Stimulated activated CD4-positive, alpha-beta T cell treated with anti-CD3 and anti-CD28 coated beads, TNF-alpha, amount 100 ng/mL, for 1 hour (primary cell): ENCODE measurements at regions not wholly inside any gene's neighbourhood (a gene's known extent, or its start where the extent isn't known, plus 50 kb on each side); places are given as distances from the start of the nearest gene placed in this dataset.

Experiments
- DNase-seq, 3 donors: peaks; one replicate each; pipeline ENCODE4 v3.0.0-alpha.2; 2020; ENCODE audit warnings: low read depth in 3 of 3, low spot score in 1 of 3

- DNase-seq, result no peak
Measured at GRCh38 chr18:46265196-46266156, 161.3 kb downstream of the HAUS1 start.

DNA sequence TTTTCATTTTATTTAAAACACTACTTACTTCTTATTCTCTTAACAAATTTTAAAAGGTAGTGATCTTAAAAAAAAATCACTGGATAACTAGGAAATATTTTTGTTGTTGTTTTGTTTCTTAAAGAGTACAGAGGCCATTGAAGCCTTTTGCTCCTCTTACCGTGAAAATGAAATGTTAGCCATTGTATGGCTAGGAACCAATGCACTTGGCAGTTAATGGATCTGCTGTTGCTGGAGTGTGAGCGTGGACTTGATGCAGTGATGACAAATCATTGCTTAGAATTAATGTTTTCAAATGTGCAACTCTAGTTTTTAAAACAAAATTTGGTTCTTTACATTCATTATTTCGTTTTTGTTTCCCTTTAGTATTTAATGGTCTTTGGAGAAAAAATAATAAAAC, 162.3 kb downstream of the HAUS1 start:
- DNase-seq, result no peak

- DNase-seq, result no peak
Measured at GRCh38 chr18:46268671-46269070, 164.5 kb downstream of the HAUS1 start.

DNA sequence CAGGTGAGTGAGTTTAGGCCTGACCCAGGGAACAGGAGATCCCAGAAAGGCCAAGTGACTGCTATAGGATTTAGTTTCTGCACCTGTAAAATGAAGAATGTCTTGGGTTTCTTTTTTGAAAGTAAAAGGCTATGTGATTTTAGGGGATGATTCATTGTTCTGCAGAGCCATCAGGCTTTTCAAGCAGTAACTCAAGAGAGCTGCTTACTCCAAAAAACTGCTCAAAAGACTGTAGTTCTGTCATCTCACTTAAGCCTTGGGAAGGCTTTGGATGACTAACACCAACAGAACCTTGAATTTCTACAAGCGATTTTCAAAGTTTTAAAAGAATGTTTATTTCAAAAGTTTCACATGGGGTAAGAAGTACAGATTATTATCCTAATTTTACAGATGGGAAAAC, 165.1 kb downstream of the HAUS1 start:
- no peak for DNase-seq

DNA sequence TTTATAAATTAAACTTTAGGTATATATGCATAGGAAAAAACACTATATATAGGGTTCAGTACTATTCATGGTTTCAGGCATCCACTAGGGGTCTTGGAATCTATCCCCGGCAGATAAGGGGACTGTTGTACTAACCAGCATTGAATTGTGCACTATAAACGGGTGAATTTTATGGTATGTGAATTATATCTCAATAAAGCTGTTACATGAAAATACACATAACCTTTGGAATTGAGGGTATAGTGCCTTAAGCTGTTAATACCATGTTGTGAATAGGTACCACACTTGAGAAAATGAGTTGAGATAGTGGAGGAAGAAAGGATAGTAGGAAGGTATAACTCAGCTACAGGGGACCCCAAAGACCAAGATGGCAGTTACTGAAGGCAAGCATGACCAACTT, 167.3 kb downstream of the HAUS1 start:
- no peak for DNase-seq

DNA sequence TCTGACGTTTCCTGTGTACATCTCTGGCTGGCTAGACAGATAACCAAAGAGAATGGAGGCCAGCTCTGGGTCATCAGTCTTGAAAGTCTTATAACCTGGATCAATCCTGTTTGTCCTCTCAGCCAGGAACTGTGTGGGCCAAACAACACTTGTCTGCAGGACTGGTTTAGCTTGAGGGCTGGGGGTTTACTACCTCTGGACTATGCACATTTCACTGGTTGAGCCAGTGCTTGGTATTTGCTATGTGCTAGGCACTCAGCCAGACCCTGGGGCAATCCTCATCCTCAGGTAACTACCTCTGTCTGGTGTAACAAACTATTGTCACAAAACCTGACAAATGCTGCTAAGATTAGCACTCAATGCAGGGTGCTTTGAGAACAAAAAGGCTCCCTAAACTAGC, 169.7 kb downstream of the HAUS1 start:
- DNase-seq, result no peak

- DNase-seq, result no peak
Measured at GRCh38 chr18:46274266-46274665, 170.1 kb downstream of the HAUS1 start.

- DNase-seq, result no peak
Measured at GRCh38 chr18:46275370-46275769, 171.2 kb downstream of the HAUS1 start.

DNA sequence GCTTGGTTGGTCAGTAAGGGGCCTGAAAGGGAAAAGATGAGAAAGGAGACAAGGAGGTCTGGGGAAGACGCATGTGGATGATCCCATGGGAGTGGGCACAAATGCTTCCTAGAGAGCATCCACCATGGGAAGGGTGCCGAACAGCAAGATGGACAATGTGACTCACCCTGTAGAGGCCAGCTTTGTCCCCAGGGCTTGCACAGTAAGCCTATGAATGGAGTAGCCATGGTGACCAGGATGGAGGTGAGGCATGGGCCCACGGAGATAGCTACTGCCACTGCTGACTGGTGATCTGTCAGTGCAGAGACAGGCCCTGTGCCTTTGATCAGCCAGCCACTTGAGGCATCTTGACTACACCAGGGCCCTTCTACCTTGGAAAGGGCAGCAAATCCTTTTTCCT, 172.6 kb downstream of the HAUS1 start:
- no peak for DNase-seq

DNA sequence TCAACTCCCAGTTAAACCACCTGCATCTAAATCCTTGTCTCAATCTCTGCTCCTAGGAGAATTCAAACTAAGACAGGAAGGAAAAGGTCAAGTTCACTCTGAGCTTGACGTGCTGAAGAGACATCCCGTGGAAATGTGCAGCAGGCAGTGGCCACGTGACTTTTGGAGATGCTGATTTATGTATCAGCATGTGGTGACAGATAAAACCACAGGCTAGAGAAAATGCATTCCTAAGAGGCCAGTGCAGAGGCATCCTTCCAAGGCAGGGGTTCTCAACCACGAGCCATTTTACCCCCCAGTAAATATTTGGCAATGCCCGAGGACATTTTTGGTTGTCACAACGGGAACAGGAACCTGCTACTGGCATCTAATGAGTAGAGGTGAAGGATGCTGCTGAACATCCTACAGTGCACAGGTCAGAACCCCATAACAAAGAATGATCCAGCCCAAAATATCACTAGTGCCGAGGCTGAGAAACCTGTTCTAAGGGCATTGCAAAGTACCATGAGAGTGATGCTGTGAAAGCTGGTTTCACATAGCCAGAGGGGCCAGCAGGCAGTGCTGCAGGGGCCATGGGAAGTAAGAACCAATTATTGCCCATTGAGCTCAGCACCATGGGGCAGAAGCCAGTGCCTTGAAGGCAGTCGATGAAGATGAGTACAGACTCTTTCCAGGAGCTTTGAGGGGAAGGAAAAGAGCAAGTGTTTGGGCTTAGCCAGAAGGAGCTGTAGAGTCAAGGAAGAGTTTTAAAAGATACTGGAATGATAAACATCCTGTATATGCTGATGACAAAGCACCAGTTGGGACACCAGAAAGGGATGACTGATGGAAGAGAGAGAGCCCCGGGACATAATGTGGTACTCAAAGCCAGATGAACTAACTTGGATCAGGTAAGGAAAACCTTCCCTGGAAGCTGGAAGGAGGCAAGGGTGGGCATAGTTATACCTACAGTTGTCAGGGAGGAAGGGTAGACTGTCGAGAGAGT, 174.6 kb downstream of the HAUS1 start:
- no peak for DNase-seq

- no peak for DNase-seq
Measured at GRCh38 chr18:46279673-46280072, 175.5 kb downstream of the HAUS1 start.

- DNase-seq, result peak in 2 of 3 donors; percentile 22 to 44
Measured at GRCh38 chr18:46281185-46282176, 177.3 kb downstream of the HAUS1 start.

GRCh38 chr18:46282177-46282570, 178.0 kb downstream of the HAUS1 start:
- DNase-seq, result no peak

GRCh38 chr18:46282646-46283045, 178.5 kb downstream of the HAUS1 start:
- DNase-seq, result no peak

- DNase-seq, result no peak
Measured at GRCh38 chr18:46283268-46283667, 179.1 kb downstream of the HAUS1 start.

DNA sequence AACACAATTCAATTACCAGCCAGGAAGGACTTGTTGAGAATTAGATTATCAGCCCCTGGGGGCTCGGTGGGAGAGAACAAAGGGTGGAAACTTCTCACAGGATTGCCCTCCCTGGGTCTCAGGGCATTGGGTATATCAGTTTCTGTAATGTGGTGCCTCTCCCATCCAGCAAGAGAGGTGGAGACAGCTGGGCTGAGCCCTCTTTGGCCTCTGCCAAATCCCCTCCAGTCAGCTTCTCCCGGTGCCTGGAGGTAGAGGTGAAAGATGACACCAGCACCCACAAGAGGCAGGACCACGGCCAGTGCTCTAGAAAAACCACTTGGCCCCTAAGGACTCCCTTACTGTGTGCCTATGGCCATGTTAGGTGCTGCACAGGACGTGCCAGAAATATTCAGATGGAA, 179.7 kb downstream of the HAUS1 start:
- no peak for DNase-seq

- no peak for DNase-seq
Measured at GRCh38 chr18:46289463-46289862, 185.3 kb downstream of the HAUS1 start.

GRCh38 chr18:46289931-46290330, 185.7 kb downstream of the HAUS1 start:
- DNase-seq, result no peak

- no peak for DNase-seq
Measured at GRCh38 chr18:46290440-46291020, 186.3 kb downstream of the HAUS1 start.

- DNase-seq, result no peak
Measured at GRCh38 chr18:46291149-46291548, 187.0 kb downstream of the HAUS1 start.
